Activated T-helper 1 cell treated with anti-CD3 and anti-CD28 coated beads, Interleukin-12 subunit alpha, Interleukin-12 subunit beta, Interleukin-2, Interleukin-4 antibody, amounts not matched to agents 30 ng/mL and 10 ng/mL and 1 ng/mL, durations not matched to agents 14 hours and 24 hours and 36 hours (primary cell): ENCODE measurements at regions not wholly inside any gene's neighbourhood (a gene's known extent, or its start where the extent isn't known, plus 50 kb on each side); places are given as distances from the start of the nearest gene placed in this dataset.

ENCODE experiments used
- DNase-seq: peaks from one replicate; pipeline ENCODE4 v3.0.0; 2021; ENCODE audit warnings: low spot score
- H3K27ac Mint-ChIP-seq: one replicate; pipeline ENCODE4 v1.8.0; 2021; ENCODE audit warnings: mild to moderate bottlenecking, mixed read lengths
- H3K27me3 Mint-ChIP-seq: one replicate; pipeline ENCODE4 v1.8.0; 2022; ENCODE audit warnings: mild to moderate bottlenecking, moderate library complexity, mixed read lengths; ENCODE audit not compliant: insufficient read depth
- H3K36me3 Mint-ChIP-seq: one replicate; pipeline ENCODE4 v1.8.0; 2021; ENCODE audit warnings: low read depth, mixed read lengths
- H3K4me1 Mint-ChIP-seq: one replicate; pipeline ENCODE4 v1.8.0; 2021; ENCODE audit warnings: low read depth, mixed read lengths
- H3K4me3 Mint-ChIP-seq: one replicate; pipeline ENCODE4 v1.8.0; 2021; ENCODE audit warnings: mild to moderate bottlenecking, moderate library complexity, mixed read lengths
- H3K9me3 Mint-ChIP-seq: one replicate; pipeline ENCODE4 v1.8.0; 2021; ENCODE audit warnings: mixed read lengths
- intact Hi-C: fragments of 100-400 bp; cut with micrococcal nuclease; formaldehyde crosslinking; loops from one replicate; pipeline ENCODE4 v1.15.1; 2024

GRCh38 chr18:68267583-68267982 is 447.3 kb downstream of the TMX3 start:
- H3K4me1 Mint-ChIP-seq = no peaks in the 10 kb centered on the region
- no peak overlapping the region for H3K27ac Mint-ChIP-seq
- H3K27me3 Mint-ChIP-seq = no peaks in the 10 kb centered on the region
- no peaks in the 10 kb centered on the region for H3K9me3 Mint-ChIP-seq
- intact Hi-C loops = no loop called here
- DNase-seq = no peak
- H3K4me3 Mint-ChIP-seq = no peak overlapping the region
- no peaks in the 10 kb centered on the region for H3K36me3 Mint-ChIP-seq

DNA sequence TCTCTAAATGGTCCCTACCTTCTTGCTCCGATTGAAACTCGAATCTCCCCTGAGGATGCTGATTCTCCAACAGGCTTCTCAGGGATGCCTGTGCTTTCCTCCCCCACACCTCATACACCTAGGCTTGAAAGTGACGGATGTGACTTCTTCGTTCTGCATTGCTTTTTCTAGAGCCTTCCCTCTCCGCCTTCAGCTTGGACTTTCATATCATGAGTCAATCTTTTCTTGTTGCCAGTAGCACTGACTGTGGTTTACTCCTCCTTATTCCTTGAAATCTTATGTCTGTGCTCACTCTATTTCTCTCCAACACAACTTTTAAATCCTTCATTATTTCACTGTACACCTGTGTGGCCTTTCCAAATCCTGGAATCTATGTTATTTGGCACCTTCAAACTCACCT is 451.4 kb downstream of the TMX3 start:
- H3K27me3 Mint-ChIP-seq = no peaks in the 10 kb centered on the region
- intact Hi-C loops = no loop called here
- no peaks in the 10 kb centered on the region for H3K4me1 Mint-ChIP-seq
- H3K36me3 Mint-ChIP-seq = no peaks in the 10 kb centered on the region
- no peak overlapping the region for H3K4me3 Mint-ChIP-seq
- no peak overlapping the region for H3K27ac Mint-ChIP-seq
- no peak for DNase-seq
- no peaks in the 10 kb centered on the region for H3K9me3 Mint-ChIP-seq

DNA sequence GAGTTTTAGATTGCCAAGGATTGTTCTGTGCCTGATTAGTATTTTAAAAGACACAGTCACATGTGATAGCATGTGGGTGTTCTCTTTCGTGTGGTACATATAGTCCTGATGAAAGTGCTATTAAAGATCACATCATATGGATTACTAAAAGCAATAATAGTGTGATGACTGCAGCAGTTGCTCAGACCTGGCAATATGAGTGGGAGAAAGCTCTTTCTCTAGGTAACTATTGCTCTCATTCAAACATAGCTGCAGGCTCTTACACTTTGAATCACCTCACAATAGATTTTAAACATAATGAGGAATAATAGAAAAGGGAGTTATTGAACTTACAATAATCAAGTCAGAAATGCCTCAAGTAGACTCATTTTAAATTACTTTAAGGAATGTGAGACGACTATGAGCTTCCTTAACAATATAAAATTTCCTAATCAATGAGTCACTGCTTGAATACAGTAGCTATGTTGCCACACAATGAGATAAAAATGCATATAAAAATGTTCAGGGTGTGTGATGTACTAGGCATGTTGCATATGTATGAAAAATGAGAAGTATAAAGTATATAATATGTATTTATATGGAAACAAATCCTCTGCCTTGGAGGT is 452.1 kb downstream of the TMX3 start:
- Mint-ChIP-seq H3K4me3 (no peak overlapping the region), H3K9me3 (no peaks in the 10 kb centered on the region), H3K36me3 (no peaks in the 10 kb centered on the region), H3K27ac (no peak overlapping the region), H3K27me3 (no peaks in the 10 kb centered on the region), H3K4me1 (no peaks in the 10 kb centered on the region)
- no peak for DNase-seq
- intact Hi-C loops = no loop called here

- no peak overlapping the region for H3K27ac Mint-ChIP-seq
- no peaks in the 10 kb centered on the region for H3K9me3 Mint-ChIP-seq
- H3K4me1 Mint-ChIP-seq = no peaks in the 10 kb centered on the region
- H3K36me3 Mint-ChIP-seq = no peaks in the 10 kb centered on the region
- H3K27me3 Mint-ChIP-seq = no peaks in the 10 kb centered on the region
- H3K4me3 Mint-ChIP-seq = no peak overlapping the region
- DNase-seq = no peak
- intact Hi-C loops = no loop called here
Measured at GRCh38 chr18:68256418-68257067, 458.4 kb downstream of the TMX3 start.

DNA sequence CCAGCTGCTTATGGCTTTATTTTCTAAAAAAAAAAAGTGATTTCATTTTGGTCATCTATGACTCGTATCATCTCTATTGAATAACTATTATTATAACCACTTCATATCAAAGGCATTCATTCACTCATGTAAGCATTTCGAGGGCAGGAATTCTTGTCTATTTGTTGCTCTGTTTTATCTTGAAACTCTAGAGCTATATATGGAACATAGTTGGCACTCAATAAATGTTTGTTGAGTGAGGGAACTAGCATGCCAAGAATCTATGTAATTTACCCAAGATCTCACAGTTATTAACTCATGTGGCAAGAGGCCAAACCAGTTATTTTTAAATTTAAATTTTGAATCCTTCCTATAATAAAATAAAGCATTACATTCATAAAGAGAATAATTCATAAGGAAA is 470.1 kb downstream of the TMX3 start:
- no peak overlapping the region for H3K4me3 Mint-ChIP-seq
- no peak overlapping the region for H3K27ac Mint-ChIP-seq
- H3K36me3 Mint-ChIP-seq = no peaks in the 10 kb centered on the region
- H3K9me3 Mint-ChIP-seq = no peaks in the 10 kb centered on the region
- H3K27me3 Mint-ChIP-seq = no peaks in the 10 kb centered on the region
- no peaks in the 10 kb centered on the region for H3K4me1 Mint-ChIP-seq
- intact Hi-C loops = no loop called here
- DNase-seq = no peak

DNA sequence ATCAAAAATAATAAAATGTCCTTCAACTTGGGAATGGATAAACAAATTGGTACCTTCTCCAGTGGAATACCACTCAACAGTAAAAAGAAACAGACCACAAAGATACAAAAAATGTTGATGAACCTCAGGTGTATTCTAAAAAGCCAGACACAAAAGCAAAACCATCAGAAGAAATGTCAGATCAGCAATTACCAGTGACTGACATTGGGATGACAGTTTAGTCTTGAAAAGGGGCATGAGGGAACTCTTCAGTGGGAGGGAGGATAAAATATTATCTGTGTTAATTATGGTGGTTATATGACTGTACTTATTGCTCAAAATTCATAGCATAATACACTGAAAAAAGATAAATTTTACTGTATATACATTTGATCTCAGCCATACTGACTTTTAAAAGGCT is 473.0 kb downstream of the TMX3 start:
- intact Hi-C loops = no loop called here
- no peaks in the 10 kb centered on the region for H3K9me3 Mint-ChIP-seq

DNA sequence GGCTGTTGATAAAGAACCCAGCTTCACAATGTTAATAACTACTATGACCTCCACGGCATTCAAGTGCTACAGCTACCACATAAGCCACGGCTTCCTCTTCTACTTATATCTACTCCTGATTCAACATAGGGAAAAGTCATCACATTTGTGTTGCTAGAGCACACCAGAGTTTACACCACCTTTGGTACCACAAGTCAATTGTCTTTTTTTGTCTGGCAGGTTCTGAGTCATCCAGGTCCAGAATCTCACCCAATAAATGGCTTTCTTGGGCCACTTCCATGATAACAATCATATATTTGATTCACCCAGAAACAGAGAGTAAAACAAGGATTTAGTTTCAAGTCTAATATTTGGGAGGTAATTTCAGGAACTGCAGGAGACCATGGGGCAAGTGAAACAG is 480.2 kb downstream of the TMX3 start:
- intact Hi-C loops = no loop called here
- Mint-ChIP-seq H3K36me3 (no peaks in the 10 kb centered on the region), H3K4me1 (no peaks in the 10 kb centered on the region), H3K27ac (no peak overlapping the region), H3K4me3 (no peak overlapping the region), H3K27me3 (no peaks in the 10 kb centered on the region), H3K9me3 (no peaks in the 10 kb centered on the region)
- no peak for DNase-seq

More for the DNA sequence above, 473.0 kb downstream of the TMX3 start:
- no peaks in the 10 kb centered on the region for H3K27me3 Mint-ChIP-seq
- no peaks in the 10 kb centered on the region for H3K36me3 Mint-ChIP-seq
- no peaks in the 10 kb centered on the region for H3K4me1 Mint-ChIP-seq
- no peak for DNase-seq
- no peak overlapping the region for H3K27ac Mint-ChIP-seq
- H3K4me3 Mint-ChIP-seq = no peak overlapping the region

DNA sequence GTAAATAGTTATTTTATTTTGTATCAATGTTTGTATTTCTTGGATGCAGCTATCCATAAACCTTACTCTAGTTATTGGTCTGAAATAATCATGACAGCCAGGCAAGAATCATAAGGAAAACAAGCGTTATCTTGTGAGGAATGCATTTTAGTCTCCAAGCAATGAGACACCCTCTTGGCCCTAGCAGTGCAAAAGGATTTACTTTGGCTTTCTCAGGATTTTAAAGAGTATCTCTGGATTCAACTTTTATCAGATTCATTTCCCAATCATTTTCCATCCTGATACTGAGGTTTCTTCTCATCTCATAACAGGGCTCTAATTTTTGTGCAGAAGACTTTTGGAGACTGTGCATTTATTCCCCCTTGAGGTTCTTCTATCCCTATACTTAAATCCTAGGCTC is 480.8 kb downstream of the TMX3 start:
- DNase-seq = no peak
- no peaks in the 10 kb centered on the region for H3K9me3 Mint-ChIP-seq
- intact Hi-C loops = no loop called here
- H3K27ac Mint-ChIP-seq = no peak overlapping the region
- H3K27me3 Mint-ChIP-seq = no peaks in the 10 kb centered on the region
- no peaks in the 10 kb centered on the region for H3K4me1 Mint-ChIP-seq
- no peak overlapping the region for H3K4me3 Mint-ChIP-seq
- no peaks in the 10 kb centered on the region for H3K36me3 Mint-ChIP-seq

DNA sequence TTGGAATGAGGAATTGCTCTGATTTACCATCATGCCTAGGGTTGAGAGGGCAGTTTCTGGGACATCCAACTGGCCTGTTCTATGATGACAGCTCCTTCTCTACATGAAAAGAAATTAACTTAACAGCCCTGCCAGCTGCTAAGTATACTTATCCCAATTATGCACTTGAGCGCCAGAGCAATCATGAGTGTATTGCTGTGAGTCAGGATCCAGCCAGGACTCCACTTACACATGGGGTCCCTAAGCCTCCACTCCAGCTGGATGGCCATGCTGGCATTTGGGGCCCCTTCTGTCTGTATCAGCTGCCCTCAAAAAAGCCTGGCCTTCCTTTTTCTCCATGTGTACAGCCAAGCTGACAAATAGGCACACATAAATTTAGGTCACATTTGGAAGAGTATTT is 481.9 kb downstream of the TMX3 start:
- no peak for DNase-seq
- Mint-ChIP-seq H3K27ac (no peak overlapping the region), H3K9me3 (no peaks in the 10 kb centered on the region), H3K27me3 (no peaks in the 10 kb centered on the region), H3K36me3 (no peaks in the 10 kb centered on the region), H3K4me1 (no peaks in the 10 kb centered on the region), H3K4me3 (no peak overlapping the region)
- intact Hi-C loops = no loop called here

DNA sequence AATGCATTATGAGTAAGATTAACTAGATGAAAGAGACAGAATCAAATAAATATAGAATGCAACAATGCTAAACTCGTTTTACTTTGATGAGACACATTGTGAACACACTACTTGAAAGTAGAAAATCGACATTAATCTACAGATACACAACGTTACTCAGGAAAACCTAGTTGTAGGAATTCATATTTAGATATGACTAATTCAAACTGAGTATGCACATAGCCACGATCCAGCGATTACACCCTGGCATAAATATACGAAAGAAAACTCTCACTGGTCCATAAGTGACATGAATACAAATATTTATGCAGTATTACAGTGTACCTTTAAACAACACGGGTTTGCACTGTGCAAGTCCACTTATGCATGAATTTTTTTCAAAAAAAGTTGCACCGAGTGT is 485.6 kb downstream of the TMX3 start:
- H3K36me3 Mint-ChIP-seq = no peaks in the 10 kb centered on the region
- H3K9me3 Mint-ChIP-seq = no peaks in the 10 kb centered on the region
- no peaks in the 10 kb centered on the region for H3K27me3 Mint-ChIP-seq

GRCh38 chr18:68221111-68221724 is 493.7 kb downstream of the TMX3 start:
- intact Hi-C loops = no loop called here
- H3K27ac Mint-ChIP-seq = no peak overlapping the region
- no peak overlapping the region for H3K4me3 Mint-ChIP-seq
- H3K27me3 Mint-ChIP-seq = no peaks in the 10 kb centered on the region
- DNase-seq = no peak
- no peaks in the 10 kb centered on the region for H3K4me1 Mint-ChIP-seq
- H3K9me3 Mint-ChIP-seq = no peaks in the 10 kb centered on the region
- no peaks in the 10 kb centered on the region for H3K36me3 Mint-ChIP-seq

More for the DNA sequence above, 485.6 kb downstream of the TMX3 start:
- intact Hi-C loops = no loop called here
- H3K4me1 Mint-ChIP-seq = no peaks in the 10 kb centered on the region
- DNase-seq = no peak
- H3K4me3 Mint-ChIP-seq = no peak overlapping the region
- H3K27ac Mint-ChIP-seq = no peak overlapping the region

DNA sequence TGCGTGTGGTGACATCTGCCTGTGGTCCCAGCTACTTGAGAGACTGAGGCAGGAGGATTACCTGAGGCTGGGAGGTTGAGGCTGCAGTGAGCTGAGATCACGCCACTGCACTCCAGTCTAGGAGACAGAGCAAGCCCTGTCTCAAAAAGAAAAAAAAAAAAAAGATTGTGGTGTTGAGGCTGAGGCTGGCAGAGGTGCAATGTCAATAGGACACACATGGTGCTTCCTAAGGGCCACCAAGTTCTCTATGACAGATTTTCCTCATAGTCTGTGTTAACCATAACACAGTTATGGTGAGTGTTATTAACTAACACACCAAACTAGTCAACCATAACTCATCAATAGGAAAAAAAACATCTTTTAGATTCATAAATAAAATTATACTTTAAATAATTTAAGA is 494.4 kb downstream of the TMX3 start:
- intact Hi-C loops = no loop called here
- Mint-ChIP-seq H3K4me1 (no peaks in the 10 kb centered on the region), H3K4me3 (no peak overlapping the region), H3K27ac (no peak overlapping the region), H3K9me3 (no peaks in the 10 kb centered on the region), H3K27me3 (no peaks in the 10 kb centered on the region), H3K36me3 (no peaks in the 10 kb centered on the region)
- no peak for DNase-seq

DNA sequence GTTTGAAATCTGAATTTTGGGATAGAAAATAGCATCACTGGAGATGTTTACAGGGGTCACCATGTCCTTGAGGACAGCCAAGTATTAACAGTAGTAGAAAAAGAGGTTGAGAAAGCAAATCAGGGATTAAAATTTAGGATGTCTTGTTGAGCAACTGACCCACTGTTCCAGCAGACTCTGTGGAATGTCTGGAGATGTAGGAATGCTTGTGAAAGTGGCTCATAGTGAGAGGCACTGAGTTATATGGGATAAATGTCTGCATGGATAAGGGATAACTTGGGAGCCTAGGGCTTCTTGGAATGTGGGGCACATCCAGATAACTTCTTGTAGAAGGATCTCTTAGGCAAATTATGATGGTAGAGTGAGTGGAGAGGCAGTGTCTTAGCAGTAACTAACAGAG is 495.0 kb downstream of the TMX3 start:
- intact Hi-C loops = no loop called here
- no peaks in the 10 kb centered on the region for H3K36me3 Mint-ChIP-seq

More for the DNA sequence above, 495.0 kb downstream of the TMX3 start:
- DNase-seq = no peak
- Mint-ChIP-seq H3K4me3 (no peak overlapping the region), H3K9me3 (no peaks in the 10 kb centered on the region), H3K27me3 (no peaks in the 10 kb centered on the region), H3K4me1 (no peaks in the 10 kb centered on the region), H3K27ac (no peak overlapping the region)
